Ovary (tissue), 7 donors: ENCODE measurements at regions not wholly inside any gene's neighbourhood (a gene's known extent, or its start where the extent isn't known, plus 50 kb on each side); places are given as distances from the start of the nearest gene placed in this dataset.

Source experiments
- DNase-seq, 5 donors: peaks; one replicate each; pipeline ENCODE4 v3.0.0-alpha.2; 2019 to 2020
- H3K27ac ChIP-seq, 2 donors: fragments of 200-600 bp; one replicate each; pipeline versions ENCODE4 v1.5.1 to v1.8.0; 2019 to 2022
- H3K27me3 ChIP-seq: fragments of 200-600 bp; one replicate; pipeline ENCODE4 v1.8.0; 2022
- H3K36me3 ChIP-seq: fragments of 200-600 bp; sonication (generic); one replicate; pipeline ENCODE4 v1.5.1; 2019
- H3K4me1 ChIP-seq: one replicate; pipeline ENCODE4 v1.8.1; 2013; ENCODE audit warnings: mild to moderate bottlenecking, moderate library complexity; ENCODE audit not compliant: insufficient read depth
- H3K4me3 ChIP-seq: fragments of 200-600 bp; sonication (generic); one replicate; pipeline ENCODE4 v1.5.1; 2017
- H3K9me3 ChIP-seq, 2 donors: fragments of 200-600 bp in 1 of 2; sonication (generic) in 1 of 2; one replicate each; pipeline versions ENCODE4 v1.5.1 to v1.8.1; 2013 to 2019; ENCODE audit warnings: mild to moderate bottlenecking in 1 of 2, moderate library complexity in 1 of 2
- CTCF ChIP-seq, 3 donors: fragments of 450-650 bp in 2 of 3; fragments of 200-600 bp in 1 of 3; IDR thresholded peaks; one replicate each; pipeline versions ENCODE4 v1.5.1 to v1.8.0; 2016 to 2022; ENCODE audit warnings: antibody characterized with exemption in 3 of 3, mild to moderate bottlenecking in 1 of 3
- EP300 ChIP-seq: sonication (generic); formaldehyde crosslinking; IDR thresholded peaks from one replicate; pipeline ENCODE4 v1.6.1; 2017; ENCODE audit warnings: antibody characterized with exemption
- POLR2A ChIP-seq: fragments of 450-650 bp; IDR thresholded peaks from one replicate; pipeline ENCODE4 v1.6.1; 2017; ENCODE audit warnings: antibody characterized with exemption, mild to moderate bottlenecking, moderate library complexity
- WGBS, 3 donors: extraction: QIAGEN DNeasy Blood & Tissue Kit in 1 of 3; methylation state at CpG; one replicate each; pipeline versions ENCODE4 v1.1.5 to v1.1.7; 2013 to 2017; 5-methylcytosine and 5-hydroxymethylcytosine counted together
- intact Hi-C, 4 donors: fragments of 100-400 bp; cut with DNase I; formaldehyde crosslinking; loops; one replicate each; pipeline versions ENCODE4 v1.11.0 to v1.15.1; 2022 to 2023
- donor health status: DM: no; HTN: no; CAD: no; lungs with moderate emphysema.
- donor health status: DM: no; HTN: no; CAD: no.
- donor health status: Bipolar disorder and iron deficiency.
- donor health status: DM: no; HTN: no; CAD: no.
- donor health status: DM: yes; HTN: yes; CAD: no.

- no peak for DNase-seq
- H3K4me3 ChIP-seq: no peak overlapping the region
- 42 to 54% (median 46%) methylated on average over 18 of the region's 18 CpGs for WGBS, 3 donors
Observed at GRCh38 chr1:4083231-4084047, 183.4 kb upstream of the C1orf174 start.

GRCh38 chr1:4084048-4084431 lies 184.0 kb upstream of the C1orf174 start:
- intact Hi-C loops: no loop called here
- Histone ChIP-seq H3K9me3 (no peaks in the 10 kb centered on the region), H3K27ac (no peak overlapping the region), H3K4me1 (no peaks in the 10 kb centered on the region), H3K4me3 (no peak overlapping the region), H3K27me3 (no peaks in the 10 kb centered on the region), H3K36me3 (no peaks in the 10 kb centered on the region)
- DNase-seq: no peak
- 34 to 57% (median 48%) methylated on average over 6 of the region's 6 CpGs for WGBS, 3 donors
- TF ChIP-seq EP300 (no peak), POLR2A (no peak), CTCF (IDR thresholded peaks at IDR 0.05) (no peak)

More at GRCh38 chr1:4083231-4084047, 183.4 kb upstream of the C1orf174 start:
- TF ChIP-seq EP300 (no peak), POLR2A (no peak), CTCF (IDR thresholded peaks at IDR 0.05) (no peak)
- Histone ChIP-seq H3K27me3 (no peaks in the 10 kb centered on the region), H3K27ac (no peak overlapping the region), H3K9me3 (no peaks in the 10 kb centered on the region), H3K4me1 (no peaks in the 10 kb centered on the region), H3K36me3 (no peaks in the 10 kb centered on the region)
- intact Hi-C loops: no loop called here

- H3K36me3 ChIP-seq: no peaks in the 10 kb centered on the region
- no peak overlapping the region for H3K27ac ChIP-seq
- no peak for TF ChIP-seq CTCF (IDR thresholded peaks at IDR 0.05)
- no peak for TF ChIP-seq EP300
- no peak for TF ChIP-seq POLR2A
- H3K4me1 ChIP-seq: no peaks in the 10 kb centered on the region
- intact Hi-C loops: no loop called here
- H3K27me3 ChIP-seq: no peaks in the 10 kb centered on the region
- DNase-seq: no peak
- no peak overlapping the region for H3K4me3 ChIP-seq
- no peaks in the 10 kb centered on the region for H3K9me3 ChIP-seq
- WGBS, 3 donors: 79 to 88% (median 81%) methylated on average over 6 of the region's 6 CpGs
Observed at GRCh38 chr1:4084446-4084845, 184.4 kb upstream of the C1orf174 start.

- no peak for TF ChIP-seq CTCF (IDR thresholded peaks at IDR 0.05)
- no peak for TF ChIP-seq EP300
- TF ChIP-seq POLR2A: no peak
- no peak for DNase-seq
- H3K36me3 ChIP-seq: no peaks in the 10 kb centered on the region
- no peak overlapping the region for H3K4me3 ChIP-seq
- no peaks in the 10 kb centered on the region for H3K4me1 ChIP-seq
- WGBS, 3 donors: 84 to 93% (median 86%) methylated on average over 6 of the region's 6 CpGs
- no peak overlapping the region for H3K27ac ChIP-seq
- H3K27me3 ChIP-seq: no peaks in the 10 kb centered on the region
- intact Hi-C loops: no loop called here
- H3K9me3 ChIP-seq: no peaks in the 10 kb centered on the region
Observed at GRCh38 chr1:4084896-4085295, 184.8 kb upstream of the C1orf174 start.
